Esophagus squamous epithelium (tissue), 4 donors: ENCODE measurements at regions not wholly inside any gene's neighbourhood (a gene's known extent, or its start where the extent isn't known, plus 50 kb on each side); places are given as distances from the start of the nearest gene placed in this dataset.
"Not testable (repeated sequence)": the region's sequence is repeated elsewhere in the genome, so short reads cannot be mapped to it uniquely, and the experiment has no call there.

ENCODE experiments used
- POLR2A ChIP-seq, 4 donors: fragments of 450-650 bp; IDR thresholded peaks; one replicate each; pipeline ENCODE4 v1.6.1; 2017; ENCODE audit warnings: antibody characterized with exemption in 4 of 4, mild to moderate bottlenecking in 4 of 4, moderate library complexity in 3 of 4
- TF ChIP-seq, protein P1 (sequence below), 6 experiments: fragments of 450-650 bp in 4 of 6; fragments of 200-600 bp in 2 of 6; sonication (generic) in 2 of 6; IDR thresholded peaks; one replicate each; pipeline ENCODE4 v1.5.1; 2016 to 2019; ENCODE audit warnings: antibody characterized with exemption in 6 of 6, mild to moderate bottlenecking in 4 of 6, moderate library complexity in 4 of 6

DNA sequence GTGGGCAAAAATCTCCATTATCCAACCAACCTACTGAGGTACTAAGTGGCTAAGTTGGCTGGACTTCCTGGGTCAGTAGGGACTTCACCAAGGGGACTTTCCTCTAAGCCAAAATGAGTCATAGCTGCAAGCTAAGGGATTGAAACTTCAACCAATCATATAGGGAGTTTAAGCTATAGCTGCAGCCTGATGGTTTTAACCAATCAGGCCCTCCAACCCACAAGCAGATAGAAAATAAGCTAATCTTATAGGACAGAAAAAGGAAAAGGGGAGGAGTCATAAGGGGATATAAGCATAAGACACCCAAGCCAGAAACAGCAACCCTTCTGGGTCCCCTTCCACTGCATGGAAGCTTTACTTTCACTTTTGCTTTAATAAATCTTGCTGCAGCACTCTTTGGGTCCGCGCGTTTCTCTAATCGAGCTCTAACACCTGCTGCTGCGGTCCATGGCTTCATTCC is 444.9 kb upstream of the NECTIN3 start:
- TF ChIP-seq, protein P1, sequence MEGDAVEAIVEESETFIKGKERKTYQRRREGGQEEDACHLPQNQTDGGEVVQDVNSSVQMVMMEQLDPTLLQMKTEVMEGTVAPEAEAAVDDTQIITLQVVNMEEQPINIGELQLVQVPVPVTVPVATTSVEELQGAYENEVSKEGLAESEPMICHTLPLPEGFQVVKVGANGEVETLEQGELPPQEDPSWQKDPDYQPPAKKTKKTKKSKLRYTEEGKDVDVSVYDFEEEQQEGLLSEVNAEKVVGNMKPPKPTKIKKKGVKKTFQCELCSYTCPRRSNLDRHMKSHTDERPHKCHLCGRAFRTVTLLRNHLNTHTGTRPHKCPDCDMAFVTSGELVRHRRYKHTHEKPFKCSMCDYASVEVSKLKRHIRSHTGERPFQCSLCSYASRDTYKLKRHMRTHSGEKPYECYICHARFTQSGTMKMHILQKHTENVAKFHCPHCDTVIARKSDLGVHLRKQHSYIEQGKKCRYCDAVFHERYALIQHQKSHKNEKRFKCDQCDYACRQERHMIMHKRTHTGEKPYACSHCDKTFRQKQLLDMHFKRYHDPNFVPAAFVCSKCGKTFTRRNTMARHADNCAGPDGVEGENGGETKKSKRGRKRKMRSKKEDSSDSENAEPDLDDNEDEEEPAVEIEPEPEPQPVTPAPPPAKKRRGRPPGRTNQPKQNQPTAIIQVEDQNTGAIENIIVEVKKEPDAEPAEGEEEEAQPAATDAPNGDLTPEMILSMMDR (IDR thresholded peaks at IDR 0.05) = not testable (repeated sequence)
- not testable (repeated sequence) for TF ChIP-seq POLR2A (IDR thresholded peaks at IDR 0.05)
